ENCODE measurements at regions not wholly inside any gene's neighbourhood (a gene's known extent, or its start where the extent isn't known, plus 50 kb on each side); places are given as distances from the start of the nearest gene placed in this dataset.

DNA sequence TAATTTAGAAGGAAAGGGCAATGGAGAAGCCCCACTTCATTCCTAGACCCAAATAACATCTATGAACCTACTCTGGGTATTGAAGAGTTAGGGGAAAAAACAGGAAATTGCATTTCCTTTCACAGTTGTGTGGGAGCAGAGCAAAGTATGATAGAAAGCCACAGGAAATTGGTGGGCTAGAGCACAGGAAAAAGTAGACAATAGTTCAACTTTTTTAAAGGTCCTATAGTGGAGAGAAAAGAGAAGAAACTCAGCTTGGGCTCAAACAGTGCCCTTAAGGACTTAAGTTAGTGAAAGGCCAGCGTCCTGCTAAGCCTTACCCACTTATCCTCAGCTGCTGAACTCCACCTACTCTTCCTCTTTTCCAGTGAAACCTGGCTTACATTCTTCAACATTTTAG is 258.1 kb downstream of the DPY19L2 start:
- Mint-ChIP-seq H3K4me3 (peak overlapping the region in 2 of 8 donors; percentile 7 to 12), H3K4me1 (no peaks in the 10 kb centered on the region), H3K27me3 (peaks cover 1 to 5% of the 10 kb centered on the region in 2 donors), H3K36me3 (no peaks in the 10 kb centered on the region), H3K9me3 (peaks cover 0 to 11% (median 4%) of the 10 kb centered on the region in 8 donors), H3K27ac (no peak overlapping the region)
- Histone ChIP-seq H3K27ac (ENCODE audit: low read depth, low read length) (no peak overlapping the region), H3K4me3 (ENCODE audit: low read length in 2 of 2) (no peak overlapping the region), H3K9me3 (ENCODE audit: control insufficient read depth in 1 of 2, low read length in 2 of 2) (no peaks in the 10 kb centered on the region), H3K27me3 (ENCODE audit: insufficient read depth, low read length) (no peaks in the 10 kb centered on the region), H3K36me3 (ENCODE audit: insufficient read depth, low read length) (no peaks in the 10 kb centered on the region), H3K4me1 (ENCODE audit: insufficient read depth, low read length) (no peaks in the 10 kb centered on the region)
- intact Hi-C loops (cut with micrococcal nuclease) = no loop called here
- no peak for DNase-seq
- CTCF ChIA-PET (ENCODE audit: partially characterized antibody) = no interaction called here
- POLR2A ChIA-PET (ENCODE audit: partially characterized antibody) = no interaction called here

DNA sequence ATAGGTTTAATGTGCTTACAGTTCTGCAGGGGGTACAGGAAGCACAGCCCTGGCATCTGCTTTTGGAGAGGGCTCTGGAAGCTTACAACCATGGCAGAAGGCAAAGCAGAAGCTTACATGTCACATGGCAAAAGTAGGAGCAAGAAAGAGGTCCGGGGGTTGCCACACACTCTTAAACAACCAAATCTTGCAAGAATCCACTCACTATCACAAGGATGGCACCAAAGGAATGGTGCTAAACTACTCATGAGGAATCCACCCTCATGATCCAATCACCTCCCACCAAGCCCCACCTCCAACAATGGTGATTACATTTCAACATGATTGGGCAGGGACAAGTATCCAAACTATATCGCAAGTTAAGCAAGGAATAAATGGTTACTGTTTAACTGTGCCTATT is 255.8 kb upstream of the AVPR1A start:
- Mint-ChIP-seq H3K9me3 (peaks cover 0 to 7% (median 0%) of the 10 kb centered on the region in 8 donors), H3K4me3 (no peak overlapping the region), H3K4me1 (no peaks in the 10 kb centered on the region), H3K36me3 (no peaks in the 10 kb centered on the region), H3K27ac (no peak overlapping the region), H3K27me3 (peaks cover 0 to 2% of the 10 kb centered on the region in 2 donors)
- DNase-seq = no peak
- Histone ChIP-seq H3K9me3 (ENCODE audit: control insufficient read depth in 1 of 2, low read length in 2 of 2) (no peaks in the 10 kb centered on the region), H3K27me3 (ENCODE audit: insufficient read depth, low read length) (no peaks in the 10 kb centered on the region), H3K4me3 (ENCODE audit: low read length in 2 of 2) (no peak overlapping the region), H3K36me3 (ENCODE audit: insufficient read depth, low read length) (no peaks in the 10 kb centered on the region), H3K4me1 (ENCODE audit: insufficient read depth, low read length) (no peaks in the 10 kb centered on the region), H3K27ac (ENCODE audit: low read depth, low read length) (no peak overlapping the region)
- POLR2A ChIA-PET (ENCODE audit: partially characterized antibody) = no interaction called here
- intact Hi-C loops (cut with micrococcal nuclease) = no loop called here
- CTCF ChIA-PET (ENCODE audit: partially characterized antibody) = no interaction called here

DNA sequence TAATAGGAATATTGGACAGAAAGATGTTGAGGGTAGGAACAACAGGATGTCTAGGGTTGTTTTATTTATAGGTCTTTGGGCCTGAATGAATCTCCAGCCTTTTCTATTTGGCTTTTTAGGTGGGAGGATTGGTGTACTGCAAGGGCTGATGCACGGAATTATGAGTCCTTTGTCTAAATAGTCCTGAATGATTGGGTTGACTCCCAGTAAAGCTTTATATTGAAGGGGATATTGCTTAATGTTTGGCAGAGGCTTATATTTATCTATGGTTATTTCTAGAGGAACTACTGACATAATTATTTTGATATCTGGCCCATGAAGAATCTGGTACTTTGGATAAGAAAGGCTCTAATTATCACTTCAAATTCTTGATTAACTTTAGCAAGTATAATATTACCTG is 253.6 kb upstream of the AVPR1A start:
- no peak overlapping the region for H3K27ac ChIP-seq (ENCODE audit: low read depth, low read length)
- no peaks in the 10 kb centered on the region for H3K36me3 ChIP-seq (ENCODE audit: insufficient read depth, low read length)
- Mint-ChIP-seq H3K4me1 (no peaks in the 10 kb centered on the region), H3K27me3 (peaks cover 0 to 2% of the 10 kb centered on the region in 2 donors), H3K27ac (no peak overlapping the region), H3K4me3 (no peak overlapping the region), H3K9me3 (peaks cover 0 to 7% (median 0%) of the 10 kb centered on the region in 8 donors), H3K36me3 (no peaks in the 10 kb centered on the region)
- DNase-seq = no peak
- POLR2A ChIA-PET (ENCODE audit: partially characterized antibody) = no interaction called here
- no peaks in the 10 kb centered on the region for H3K9me3 ChIP-seq (ENCODE audit: control insufficient read depth in 1 of 2, low read length in 2 of 2)
- H3K4me1 ChIP-seq (ENCODE audit: insufficient read depth, low read length) = no peaks in the 10 kb centered on the region
- no peaks in the 10 kb centered on the region for H3K27me3 ChIP-seq (ENCODE audit: insufficient read depth, low read length)
- CTCF ChIA-PET (ENCODE audit: partially characterized antibody) = no interaction called here
- H3K4me3 ChIP-seq (ENCODE audit: low read length in 2 of 2) = no peak overlapping the region
- intact Hi-C loops (cut with micrococcal nuclease) = no loop called here

DNA sequence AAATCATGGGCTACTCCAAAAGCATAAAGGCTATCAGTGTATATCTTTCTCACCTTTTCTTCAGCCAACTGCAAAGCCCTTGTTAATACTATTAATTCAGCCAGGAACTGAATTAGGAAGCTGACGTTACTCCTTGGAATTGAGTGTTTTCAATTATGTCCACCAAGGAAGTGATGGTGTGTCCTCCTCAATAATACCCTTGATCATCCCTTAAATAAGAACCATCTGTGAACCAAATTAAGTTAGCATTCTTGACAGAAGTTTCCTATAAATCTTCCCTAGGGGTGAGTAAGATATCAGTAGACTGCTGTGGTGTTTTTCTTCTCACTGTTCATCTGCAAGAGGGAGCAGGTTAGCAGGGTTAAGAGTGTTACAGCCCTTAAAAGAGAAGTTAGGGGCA is 252.3 kb upstream of the AVPR1A start:
- Mint-ChIP-seq H3K9me3 (peaks cover 0 to 7% (median 0%) of the 10 kb centered on the region in 8 donors), H3K4me1 (no peaks in the 10 kb centered on the region), H3K27ac (no peak overlapping the region), H3K27me3 (peaks cover 0 to 2% of the 10 kb centered on the region in 2 donors), H3K36me3 (no peaks in the 10 kb centered on the region), H3K4me3 (no peak overlapping the region)
- Histone ChIP-seq H3K36me3 (ENCODE audit: insufficient read depth, low read length) (no peaks in the 10 kb centered on the region), H3K27ac (ENCODE audit: low read depth, low read length) (no peak overlapping the region), H3K4me1 (ENCODE audit: insufficient read depth, low read length) (no peaks in the 10 kb centered on the region), H3K4me3 (ENCODE audit: low read length in 2 of 2) (no peak overlapping the region), H3K9me3 (ENCODE audit: control insufficient read depth in 1 of 2, low read length in 2 of 2) (no peaks in the 10 kb centered on the region), H3K27me3 (ENCODE audit: insufficient read depth, low read length) (no peaks in the 10 kb centered on the region)
- ChIA-PET CTCF (ENCODE audit: partially characterized antibody) (no interaction called here), POLR2A (ENCODE audit: partially characterized antibody) (no interaction called here)
- intact Hi-C loops (cut with micrococcal nuclease) = no loop called here
- DNase-seq = no peak

DNA sequence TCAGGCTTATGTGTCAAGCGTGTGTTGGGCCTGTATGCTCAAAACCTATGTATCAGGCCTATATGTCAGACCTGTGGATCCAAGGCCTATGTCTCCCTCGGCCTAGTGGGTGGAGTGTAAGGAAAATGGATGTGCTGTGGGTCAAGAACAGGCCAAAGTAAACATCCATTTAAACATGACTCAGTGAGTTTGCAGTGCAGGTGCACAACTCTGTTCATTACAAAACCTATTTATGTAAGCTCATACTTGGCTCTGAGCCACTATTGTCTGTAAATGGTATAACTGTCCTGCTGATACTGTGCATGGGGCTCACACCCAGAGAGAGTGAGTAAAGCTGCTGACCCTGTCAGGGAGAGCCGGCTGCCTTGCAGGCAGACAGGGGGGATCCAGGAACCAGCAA is 249.7 kb upstream of the AVPR1A start:
- H3K27me3 ChIP-seq (ENCODE audit: insufficient read depth, low read length) = no peaks in the 10 kb centered on the region
- H3K9me3 ChIP-seq (ENCODE audit: control insufficient read depth in 1 of 2, low read length in 2 of 2) = no peaks in the 10 kb centered on the region
- DNase-seq = no peak
- no peak overlapping the region for H3K4me3 ChIP-seq (ENCODE audit: low read length in 2 of 2)
- Mint-ChIP-seq H3K27ac (no peak overlapping the region), H3K36me3 (no peaks in the 10 kb centered on the region), H3K4me3 (no peak overlapping the region), H3K27me3 (no peaks in the 10 kb centered on the region), H3K4me1 (no peaks in the 10 kb centered on the region), H3K9me3 (peaks cover 0 to 4% (median 0%) of the 10 kb centered on the region in 8 donors)
- intact Hi-C loops (cut with micrococcal nuclease) = no loop called here
- H3K36me3 ChIP-seq (ENCODE audit: insufficient read depth, low read length) = no peaks in the 10 kb centered on the region
- ChIA-PET CTCF (ENCODE audit: partially characterized antibody) (no interaction called here), POLR2A (ENCODE audit: partially characterized antibody) (no interaction called here)
- H3K27ac ChIP-seq (ENCODE audit: low read depth, low read length) = no peak overlapping the region
- H3K4me1 ChIP-seq (ENCODE audit: insufficient read depth, low read length) = no peaks in the 10 kb centered on the region

DNA sequence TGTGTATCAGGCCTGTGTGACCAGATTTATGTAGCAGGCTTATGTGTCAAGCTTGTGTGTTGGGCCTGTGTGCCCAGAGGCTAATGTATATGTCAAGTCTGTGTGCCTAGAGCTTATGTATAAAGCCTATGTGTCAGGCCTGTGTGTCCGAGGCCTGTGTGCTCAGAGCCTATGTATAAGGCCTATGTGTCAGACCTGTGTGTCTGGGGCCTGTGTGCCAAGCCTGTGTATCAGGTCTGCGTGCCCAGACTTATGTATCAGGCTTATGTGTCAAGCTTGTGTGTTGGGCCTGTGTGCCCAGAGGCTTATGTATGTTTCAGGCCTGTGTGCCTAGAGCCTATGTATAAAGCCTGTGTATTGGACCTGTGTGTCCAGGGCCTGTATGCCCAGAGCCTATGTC is 249.3 kb upstream of the AVPR1A start:
- H3K27ac ChIP-seq (ENCODE audit: low read depth, low read length) = no peak overlapping the region
- no peak for DNase-seq
- H3K9me3 ChIP-seq (ENCODE audit: control insufficient read depth in 1 of 2, low read length in 2 of 2) = no peaks in the 10 kb centered on the region
- ChIA-PET POLR2A (ENCODE audit: partially characterized antibody) (no interaction called here), CTCF (ENCODE audit: partially characterized antibody) (no interaction called here)
- no peaks in the 10 kb centered on the region for H3K27me3 ChIP-seq (ENCODE audit: insufficient read depth, low read length)
- H3K4me3 ChIP-seq (ENCODE audit: low read length in 2 of 2) = no peak overlapping the region
- no peaks in the 10 kb centered on the region for H3K36me3 ChIP-seq (ENCODE audit: insufficient read depth, low read length)
- no peaks in the 10 kb centered on the region for H3K4me1 Mint-ChIP-seq
- intact Hi-C loops (cut with micrococcal nuclease) = no loop called here
- H3K27me3 Mint-ChIP-seq = no peaks in the 10 kb centered on the region
- no peak overlapping the region for H3K4me3 Mint-ChIP-seq
- H3K9me3 Mint-ChIP-seq = peaks cover 0 to 4% (median 0%) of the 10 kb centered on the region in 8 donors
- no peaks in the 10 kb centered on the region for H3K4me1 ChIP-seq (ENCODE audit: insufficient read depth, low read length)
- no peaks in the 10 kb centered on the region for H3K36me3 Mint-ChIP-seq
- H3K27ac Mint-ChIP-seq = no peak overlapping the region

DNA sequence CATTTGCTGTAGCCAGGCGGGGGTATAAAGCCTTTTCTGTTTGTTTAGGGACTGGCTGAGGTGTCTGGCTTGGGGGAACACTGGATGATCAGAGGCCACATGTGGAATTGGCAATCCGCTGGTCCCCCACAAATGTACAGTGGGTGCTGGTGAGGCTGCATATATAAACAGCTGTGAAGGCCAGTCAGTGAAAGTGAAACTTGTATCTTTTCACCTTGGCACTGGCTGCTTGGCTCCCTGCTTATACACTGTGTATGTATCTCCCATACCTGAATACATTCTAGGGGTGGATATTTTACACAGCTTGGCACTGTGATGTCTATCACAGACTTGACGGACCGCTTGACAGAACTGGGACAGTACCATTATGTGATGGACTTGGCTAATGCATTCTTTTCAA is 246.8 kb upstream of the AVPR1A start:
- Mint-ChIP-seq H3K9me3 (peaks cover 0 to 4% (median 0%) of the 10 kb centered on the region in 8 donors), H3K27ac (no peak overlapping the region), H3K4me3 (no peak overlapping the region), H3K4me1 (no peaks in the 10 kb centered on the region), H3K27me3 (no peaks in the 10 kb centered on the region), H3K36me3 (no peaks in the 10 kb centered on the region)
- Histone ChIP-seq H3K9me3 (ENCODE audit: control insufficient read depth in 1 of 2, low read length in 2 of 2) (no peaks in the 10 kb centered on the region), H3K4me3 (ENCODE audit: low read length in 2 of 2) (no peak overlapping the region), H3K4me1 (ENCODE audit: insufficient read depth, low read length) (no peaks in the 10 kb centered on the region), H3K27ac (ENCODE audit: low read depth, low read length) (no peak overlapping the region), H3K27me3 (ENCODE audit: insufficient read depth, low read length) (no peaks in the 10 kb centered on the region), H3K36me3 (ENCODE audit: insufficient read depth, low read length) (no peaks in the 10 kb centered on the region)
- DNase-seq = no peak
- intact Hi-C loops (cut with micrococcal nuclease) = no loop called here
- POLR2A ChIA-PET (ENCODE audit: partially characterized antibody) = no interaction called here
- CTCF ChIA-PET (ENCODE audit: partially characterized antibody) = no interaction called here

DNA sequence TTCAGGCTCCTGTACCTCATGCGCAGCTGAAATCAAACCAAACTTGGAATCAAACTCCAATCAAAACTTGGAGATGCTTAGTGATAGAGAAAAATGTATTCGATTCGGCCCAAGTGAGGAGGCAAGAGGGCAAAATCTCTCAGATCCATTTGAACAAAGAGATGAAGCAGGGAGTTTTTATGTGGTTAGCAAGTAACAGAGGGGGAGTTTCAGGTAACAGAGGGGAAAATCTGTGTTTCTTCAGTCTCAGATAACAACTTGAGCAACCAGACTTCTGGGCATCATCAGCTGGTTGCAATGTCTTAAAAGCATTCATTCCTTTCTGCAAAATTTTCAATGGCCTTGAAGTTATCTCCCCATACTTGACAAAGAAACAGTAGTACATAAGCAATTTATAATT is 245.1 kb upstream of the AVPR1A start:
- Mint-ChIP-seq H3K36me3 (no peaks in the 10 kb centered on the region), H3K27ac (no peak overlapping the region), H3K4me1 (no peaks in the 10 kb centered on the region), H3K27me3 (no peaks in the 10 kb centered on the region), H3K9me3 (peaks cover 0 to 5% (median 0%) of the 10 kb centered on the region in 8 donors), H3K4me3 (no peak overlapping the region)
- intact Hi-C loops (cut with micrococcal nuclease) = no loop called here
- POLR2A ChIA-PET (ENCODE audit: partially characterized antibody) = no interaction called here
- H3K27me3 ChIP-seq (ENCODE audit: insufficient read depth, low read length) = no peaks in the 10 kb centered on the region
- CTCF ChIA-PET (ENCODE audit: partially characterized antibody) = no interaction called here
- no peaks in the 10 kb centered on the region for H3K36me3 ChIP-seq (ENCODE audit: insufficient read depth, low read length)
- no peaks in the 10 kb centered on the region for H3K9me3 ChIP-seq (ENCODE audit: control insufficient read depth in 1 of 2, low read length in 2 of 2)
- no peak for DNase-seq
- H3K27ac ChIP-seq (ENCODE audit: low read depth, low read length) = no peak overlapping the region
- H3K4me3 ChIP-seq (ENCODE audit: low read length in 2 of 2) = no peak overlapping the region
- no peaks in the 10 kb centered on the region for H3K4me1 ChIP-seq (ENCODE audit: insufficient read depth, low read length)

Measured in CD4-positive, alpha-beta memory T cell (primary cell).